NCI-H1048 (cell line): ENCODE measurements at regions not wholly inside any gene's neighbourhood (a gene's known extent, or its start where the extent isn't known, plus 50 kb on each side); places are given as distances from the start of the nearest gene placed in this dataset.
"Not testable (repeated sequence)": the region's sequence is repeated elsewhere in the genome, so short reads cannot be mapped to it uniquely, and the experiment has no call there.

Experiments
- DNase-seq: peaks from one replicate; lab custom pipeline; 2025; lab: John Stamatoyannopoulos, UW

GRCh38 chr20:29320216-29320949 lies 1937.1 kb upstream of the DEFB115 start:
- DNase-seq: not testable (repeated sequence)

DNA sequence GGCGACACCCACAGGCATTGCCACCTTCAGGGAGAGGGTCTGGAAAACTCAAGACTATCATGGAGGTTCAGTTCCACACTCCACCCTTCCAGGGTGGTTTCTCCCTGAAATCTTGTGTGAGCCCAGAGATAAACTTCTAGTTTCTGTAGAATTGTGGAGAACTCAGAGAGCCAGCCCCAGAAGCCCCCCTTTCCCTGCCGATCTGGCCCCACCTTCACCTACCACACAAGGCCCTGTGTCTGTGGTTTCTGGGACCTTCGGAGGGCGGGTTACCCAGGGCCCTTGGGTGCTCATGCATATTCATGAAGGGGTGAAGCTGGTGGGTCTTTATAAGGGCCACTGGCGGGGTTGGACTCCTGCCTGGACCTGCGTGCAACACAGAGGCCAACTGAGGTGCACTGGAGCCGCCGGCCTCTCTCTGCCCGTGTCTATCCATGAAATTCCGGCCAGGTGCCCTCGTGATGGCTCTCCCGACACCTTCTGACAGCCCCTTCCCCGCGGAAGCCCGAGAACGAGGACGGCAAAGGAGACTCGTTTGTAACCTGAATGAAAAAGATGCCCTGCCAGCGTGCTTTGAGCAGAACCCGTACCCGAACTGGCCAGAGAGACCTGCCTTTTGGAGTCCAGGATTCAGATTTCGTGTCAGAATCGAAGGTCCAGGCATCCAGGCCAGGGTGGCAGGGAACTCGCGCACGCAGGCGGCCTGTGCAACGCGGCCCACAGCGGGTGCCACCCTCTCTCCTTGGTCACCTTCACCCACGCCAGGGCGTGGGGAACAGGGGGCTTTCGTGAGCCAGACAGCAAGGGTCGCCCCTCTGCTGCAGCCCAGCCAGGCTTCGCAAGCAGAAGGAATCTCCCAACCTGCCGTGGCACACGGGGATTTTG lies 1933.6 kb upstream of the DEFB115 start:
- not testable (repeated sequence) for DNase-seq

DNA sequence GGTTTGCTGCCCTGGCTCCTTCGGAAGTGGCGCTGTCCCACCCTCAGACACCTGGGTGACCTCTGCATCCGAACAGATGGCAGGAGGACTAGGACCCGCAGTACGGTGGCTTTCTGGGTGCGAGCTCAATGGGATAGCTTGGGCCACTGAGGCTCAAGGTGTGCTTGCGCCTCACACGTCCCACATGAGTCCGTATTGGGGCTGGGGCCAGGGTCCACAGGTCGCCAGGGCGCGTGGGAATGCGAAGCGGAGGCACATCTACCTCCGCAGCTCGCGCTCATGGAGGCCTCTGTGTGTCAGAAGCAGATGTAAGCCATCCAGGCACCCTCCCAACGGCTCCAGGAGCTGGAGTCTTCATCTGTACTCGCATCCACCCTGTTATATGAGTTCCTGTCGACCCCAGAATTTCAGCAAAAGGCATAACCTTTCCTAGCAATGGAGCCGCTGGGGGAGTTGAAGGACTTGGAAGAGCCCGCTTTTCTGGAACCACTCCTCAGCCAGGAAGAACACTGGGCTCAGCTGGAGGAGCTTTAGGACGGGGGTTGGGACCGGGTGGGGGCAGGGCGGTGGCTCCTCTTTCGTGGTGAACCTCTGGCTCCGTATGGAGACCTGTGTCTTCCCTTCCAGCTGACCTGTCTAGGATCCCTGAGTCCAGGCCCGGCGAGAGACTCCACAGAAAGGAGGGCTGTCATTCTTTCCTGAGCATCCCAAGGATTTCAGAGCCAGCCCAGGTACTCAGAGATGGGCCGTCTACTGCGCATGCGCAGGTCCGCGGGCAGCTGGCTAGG lies 1932.8 kb upstream of the DEFB115 start:
- DNase-seq: not testable (repeated sequence)

DNA sequence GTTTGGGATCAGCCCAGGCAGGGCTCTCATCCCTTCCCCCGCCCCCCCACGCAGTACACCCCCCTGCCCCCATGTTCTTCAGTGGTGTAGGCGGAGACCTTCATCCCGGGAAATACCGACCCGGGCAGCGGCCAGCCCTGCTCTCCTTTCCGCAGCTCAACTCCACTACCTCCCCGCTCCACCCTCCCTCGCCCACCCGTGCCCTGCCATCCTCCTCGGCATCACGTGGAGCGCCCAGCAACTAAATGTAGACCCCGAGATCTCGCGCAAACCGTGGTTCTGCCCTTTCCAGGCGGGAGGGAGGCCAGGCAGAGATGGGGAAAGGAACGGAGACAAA lies 1932.2 kb upstream of the DEFB115 start:
- DNase-seq: no peak

DNA sequence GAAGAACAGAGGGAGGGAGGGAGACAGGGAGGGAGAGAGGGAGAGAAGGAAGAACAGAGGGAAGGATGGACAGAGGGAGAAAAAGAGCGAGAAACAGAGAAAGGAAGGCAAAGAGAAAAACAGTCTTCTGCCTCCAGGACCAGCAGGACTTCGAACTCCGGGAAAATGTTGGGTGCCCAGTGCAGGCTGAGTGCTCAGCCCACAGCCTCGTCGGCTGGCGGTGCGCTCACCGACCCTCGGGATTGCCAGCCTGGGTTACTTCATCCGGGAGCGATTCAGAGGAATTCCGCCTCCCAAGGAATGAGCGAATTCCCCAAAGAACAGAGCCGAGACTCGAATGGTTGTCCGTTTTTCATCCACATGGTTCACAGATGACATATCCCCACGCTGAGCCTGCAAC lies 1931.7 kb upstream of the DEFB115 start:
- DNase-seq: not testable (repeated sequence)

DNA sequence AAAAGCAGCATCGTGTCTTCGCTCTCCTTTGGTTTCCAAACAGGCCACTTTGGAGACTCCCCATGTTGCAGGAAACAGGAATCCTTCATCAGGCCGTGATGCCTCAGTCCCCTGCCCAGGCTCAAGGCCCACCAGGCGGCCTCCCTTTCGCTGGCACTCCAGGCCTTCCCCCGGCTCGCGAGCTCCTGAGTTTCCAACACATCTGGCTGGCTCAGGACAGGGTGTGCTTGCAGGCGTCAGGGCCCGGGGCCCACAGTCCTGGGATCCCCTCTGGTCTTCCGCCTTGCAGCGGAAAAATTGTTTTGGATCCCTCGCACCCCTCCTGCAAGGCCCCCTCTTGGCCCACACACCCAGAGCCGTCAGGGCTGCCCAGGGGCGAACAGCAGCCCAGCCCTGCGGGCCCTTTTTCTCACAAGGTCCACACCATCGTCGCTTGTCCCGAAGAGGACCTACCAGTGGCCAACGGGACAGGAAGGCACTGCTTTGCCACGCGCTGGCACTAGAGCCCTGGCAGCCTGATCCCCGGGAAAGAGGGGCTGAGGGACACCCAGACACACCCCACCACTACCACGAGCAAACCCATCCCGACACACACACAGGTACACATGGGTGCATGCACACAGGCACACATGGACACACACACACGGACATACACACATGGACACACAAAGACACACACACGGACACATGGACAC lies 1930.9 kb upstream of the DEFB115 start:
- no peak for DNase-seq

DNA sequence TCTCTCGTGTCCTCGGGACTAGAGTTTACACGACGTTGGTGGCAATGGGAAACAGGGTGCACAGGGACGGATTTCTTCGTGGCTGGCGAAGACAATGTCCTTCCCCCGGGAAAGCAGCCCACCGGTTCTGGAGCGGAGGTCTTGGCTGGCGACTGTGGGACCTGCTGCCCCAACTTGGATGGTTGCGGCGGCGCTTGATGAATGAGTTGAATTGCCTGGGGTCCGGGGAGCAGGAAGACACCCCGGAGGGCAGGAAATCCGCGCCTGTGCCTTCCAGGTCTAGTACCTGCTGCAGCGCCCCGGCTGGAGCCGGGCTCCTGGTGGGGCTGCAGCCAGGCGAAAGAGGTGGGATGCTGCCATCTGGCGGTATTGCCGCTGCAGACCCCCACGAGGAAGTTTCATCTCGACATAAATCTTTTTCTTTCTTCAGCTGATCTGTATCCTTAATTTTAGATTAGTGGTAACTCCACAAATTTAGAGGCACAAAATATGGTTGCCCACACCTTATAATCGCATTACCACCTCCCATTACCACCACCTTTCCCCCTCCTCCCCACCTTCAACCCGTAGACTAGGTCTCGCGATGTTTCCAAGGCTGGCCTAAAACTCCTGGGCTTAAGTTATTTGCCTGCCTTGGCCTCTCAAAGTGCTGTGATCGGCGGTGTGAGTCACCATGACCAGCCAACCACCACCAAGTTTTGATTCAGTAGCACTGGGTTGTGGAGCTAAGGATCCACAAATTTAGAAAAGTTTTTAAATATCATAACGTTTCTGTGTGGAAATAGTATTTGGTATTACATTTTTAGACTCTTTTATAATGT lies 1929.7 kb upstream of the DEFB115 start:
- not testable (repeated sequence) for DNase-seq

GRCh38 chr20:29330429-29331115 lies 1926.9 kb upstream of the DEFB115 start:
- not testable (repeated sequence) for DNase-seq

DNA sequence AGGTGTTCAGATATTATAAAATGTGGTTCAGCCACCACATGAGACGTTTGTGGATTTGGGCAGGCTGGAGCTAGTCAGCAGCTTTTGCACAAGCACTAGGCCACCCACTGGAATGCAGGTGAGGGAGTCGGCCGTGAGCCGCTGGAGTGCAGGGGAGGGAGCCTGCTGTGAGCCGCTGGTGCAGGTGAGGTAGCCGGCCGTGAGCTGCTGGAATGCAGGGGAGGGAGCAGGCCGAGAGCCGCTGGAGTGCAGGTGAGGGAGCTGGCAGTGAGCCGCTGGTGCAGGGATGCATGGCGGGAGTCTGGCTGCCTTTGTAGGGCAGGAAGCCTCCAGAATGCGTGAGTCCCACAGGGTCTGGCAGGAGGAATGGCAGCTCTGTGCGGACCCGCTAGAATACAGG lies 1907.6 kb upstream of the DEFB115 start:
- DNase-seq: no peak

DNA sequence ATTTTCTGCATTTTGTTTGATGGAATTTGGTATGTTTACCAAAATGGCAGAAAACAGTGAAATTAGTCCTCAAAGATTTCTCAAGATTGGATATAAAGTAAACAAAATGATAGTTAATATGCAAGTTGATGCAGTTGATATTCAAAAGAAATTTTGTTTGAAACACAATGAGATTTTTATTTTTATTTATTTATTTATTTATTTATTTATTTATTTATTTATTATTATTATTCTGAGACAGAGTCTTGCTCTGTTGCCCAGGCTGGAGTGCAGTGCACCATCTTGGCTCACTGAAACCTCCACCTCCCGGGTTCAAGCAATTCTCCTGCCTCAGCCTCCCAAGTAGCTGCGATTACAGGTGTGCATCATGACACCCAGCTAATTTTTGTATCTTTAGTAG lies 1881.5 kb upstream of the DEFB115 start:
- DNase-seq: not testable (repeated sequence)

DNA sequence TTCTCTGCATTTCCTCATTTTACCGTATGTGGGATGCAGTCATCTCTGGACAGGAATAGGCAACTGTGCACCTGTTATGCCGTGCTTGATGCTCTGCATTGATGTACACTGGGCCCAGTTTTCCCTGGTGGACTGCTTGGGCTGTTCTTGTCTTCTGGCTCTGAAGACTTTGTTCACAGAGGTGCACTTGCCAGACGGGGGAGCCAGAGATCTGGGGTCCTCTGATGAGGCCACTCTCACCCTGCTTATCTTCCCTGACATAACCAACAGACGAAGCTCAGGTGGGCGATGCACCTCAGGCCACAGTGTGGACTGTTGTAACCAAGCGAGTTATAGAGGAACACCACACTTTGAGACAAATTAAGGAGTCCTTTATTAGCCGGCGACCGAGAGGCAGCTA lies 1864.6 kb upstream of the DEFB115 start:
- not testable (repeated sequence) for DNase-seq

GRCh38 chr20:29408034-29408695 lies 1849.3 kb upstream of the DEFB115 start:
- DNase-seq: no peak

- not testable (repeated sequence) for DNase-seq
These were observed 1848.8 kb upstream of the DEFB115 start for GRCh38 chr20:29408707-29409106.

- not testable (repeated sequence) for DNase-seq
These were observed 1848.2 kb upstream of the DEFB115 start for GRCh38 chr20:29409160-29409689.

DNA sequence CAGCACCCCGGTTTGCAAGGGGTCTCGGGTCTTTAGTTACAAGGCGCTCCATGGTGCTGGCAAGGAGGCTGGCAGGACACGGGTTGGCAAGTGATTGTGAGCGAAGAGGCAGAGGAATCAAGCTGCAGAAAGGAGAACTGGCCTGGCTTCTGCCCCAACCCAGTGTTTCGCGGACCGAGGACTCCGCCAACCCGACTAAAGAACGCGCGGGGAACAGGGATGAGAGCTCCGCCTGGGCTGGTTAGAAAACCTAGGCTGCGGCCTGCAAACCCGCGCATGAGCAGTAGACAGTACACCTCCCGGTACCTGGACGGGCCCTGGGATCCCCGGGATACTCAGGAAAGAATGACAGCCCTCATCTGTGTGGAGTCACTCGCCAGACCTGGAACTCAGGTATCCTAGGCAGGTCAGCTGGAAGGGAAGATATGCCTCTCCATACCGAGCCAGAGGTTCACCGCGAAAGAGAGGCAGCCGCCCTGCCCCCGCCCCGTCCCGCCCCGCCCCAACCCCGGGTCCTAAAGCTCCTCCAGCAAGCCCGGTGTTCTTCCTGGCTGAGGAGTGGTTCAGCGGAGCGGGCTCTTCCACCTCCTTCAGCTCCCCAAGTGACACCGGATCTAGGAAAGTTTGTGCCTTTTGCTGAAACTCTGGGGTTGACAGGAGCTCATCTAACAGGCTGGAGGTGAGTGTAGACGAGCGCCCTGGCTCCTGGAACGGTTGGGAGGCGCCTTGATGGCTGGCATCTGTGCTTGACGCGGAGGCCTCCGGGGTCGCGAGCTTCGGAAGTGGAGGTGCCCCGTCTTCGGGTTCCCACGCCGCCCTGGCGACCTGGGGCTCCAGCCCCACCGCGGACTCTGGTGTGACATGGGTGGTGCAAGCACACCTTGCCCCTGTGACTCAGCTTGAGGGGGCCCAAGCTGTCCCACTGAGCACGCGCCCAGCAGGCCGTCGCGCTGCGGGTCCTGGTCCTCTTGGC lies 1847.3 kb upstream of the DEFB115 start:
- no peak for DNase-seq

GRCh38 chr20:29410806-29411457 lies 1846.5 kb upstream of the DEFB115 start:
- no peak for DNase-seq

- DNase-seq: not testable (repeated sequence)
These were observed 1846.0 kb upstream of the DEFB115 start for GRCh38 chr20:29411458-29411820.

- DNase-seq: no peak
These were observed 1838.1 kb upstream of the DEFB115 start for GRCh38 chr20:29419378-29419777.
